ENCODE measurements at regions not wholly inside any gene's neighbourhood (a gene's known extent, or its start where the extent isn't known, plus 50 kb on each side); places are given as distances from the start of the nearest gene placed in this dataset.
A peak's percentile ranks its signal among the peaks of the same experiment; 100 is the strongest.
"Not testable (repeated sequence)": the region's sequence is repeated elsewhere in the genome, so short reads cannot be mapped to it uniquely, and the experiment has no call there.

- DNase-seq (ENCODE audit: low spot score), result no peak
Measured at GRCh38 chr4:75422998-75423397, 91.2 kb downstream of the RCHY1 start.

- no peak for DNase-seq (ENCODE audit: low spot score)
Measured at GRCh38 chr4:75412746-75413145, 101.5 kb downstream of the RCHY1 start.

- no peak for DNase-seq (ENCODE audit: low spot score)
Measured at GRCh38 chr4:75398501-75398900, 115.7 kb downstream of the RCHY1 start.

- DNase-seq (ENCODE audit: low spot score), result no peak
Measured at GRCh38 chr4:75391489-75392166, 122.6 kb downstream of the RCHY1 start.

- not testable (repeated sequence) for DNase-seq (ENCODE audit: low spot score)
Measured at GRCh38 chr4:75386426-75386825, 127.8 kb downstream of the RCHY1 start.

- no peak for DNase-seq (ENCODE audit: low spot score)
Measured at GRCh38 chr4:75385106-75385505, 129.1 kb downstream of the RCHY1 start.

- no peak for DNase-seq (ENCODE audit: low spot score)
Measured at GRCh38 chr4:75376543-75376942, 137.7 kb downstream of the RCHY1 start.

- DNase-seq (ENCODE audit: low spot score), result no peak
Measured at GRCh38 chr4:75371915-75372314, 142.3 kb downstream of the RCHY1 start.

- DNase-seq (ENCODE audit: low spot score), result no peak
Measured at GRCh38 chr4:75370576-75370975, 143.6 kb downstream of the RCHY1 start.

GRCh38 chr4:75345423-75345822 is 168.8 kb downstream of the RCHY1 start:
- peak; percentile 3 for DNase-seq (ENCODE audit: low spot score)

GRCh38 chr4:75344915-75345314 is 169.3 kb downstream of the RCHY1 start:
- DNase-seq (ENCODE audit: low spot score), result peak; percentile 38

GRCh38 chr4:75343333-75343732 is 170.9 kb downstream of the RCHY1 start:
- no peak for DNase-seq (ENCODE audit: low spot score)

- no peak for DNase-seq (ENCODE audit: low spot score)
Measured at GRCh38 chr4:75340561-75340960, 173.6 kb downstream of the RCHY1 start.

GRCh38 chr4:75338352-75338880 is 175.8 kb downstream of the RCHY1 start:
- no peak for DNase-seq (ENCODE audit: low spot score)

GRCh38 chr4:75327804-75328512 is 186.2 kb downstream of the RCHY1 start:
- peak; percentile 1 for DNase-seq (ENCODE audit: low spot score)

- no peak for DNase-seq (ENCODE audit: low spot score)
Measured at GRCh38 chr4:75325318-75325979, 188.8 kb downstream of the RCHY1 start.

- peak; percentile 4 for DNase-seq (ENCODE audit: low spot score)
Measured at GRCh38 chr4:75321484-75321883, 192.7 kb downstream of the RCHY1 start.

GRCh38 chr4:75317641-75318040 is 196.6 kb downstream of the RCHY1 start:
- not testable (repeated sequence) for DNase-seq (ENCODE audit: low spot score)

GRCh38 chr4:75308049-75308448 is 206.2 kb downstream of the RCHY1 start:
- DNase-seq (ENCODE audit: low spot score), result no peak

GRCh38 chr4:75306506-75306905 is 207.7 kb downstream of the RCHY1 start:
- no peak for DNase-seq (ENCODE audit: low spot score)

- DNase-seq (ENCODE audit: low spot score), result no peak
Measured at GRCh38 chr4:75302648-75303047, 211.6 kb downstream of the RCHY1 start.

- peak; percentile 3 for DNase-seq (ENCODE audit: low spot score)
Measured at GRCh38 chr4:75289914-75290582, 224.2 kb downstream of the RCHY1 start.

Data from A172 (cell line).